NB4 (cell line): ENCODE measurements at regions not wholly inside any gene's neighbourhood (a gene's known extent, or its start where the extent isn't known, plus 50 kb on each side); places are given as distances from the start of the nearest gene placed in this dataset.

Experiments used
- DNase-seq: peaks from one replicate; pipeline ENCODE4 v3.0.0; 2010; ENCODE audit warnings: low read depth
- H3K4me3 ChIP-seq: one replicate; pipeline ENCODE4 v1.5.1; 2011; ENCODE audit warnings: mild to moderate bottlenecking, low read depth, low read length, moderate library complexity
- CTCF ChIP-seq: IDR thresholded peaks from one replicate; pipeline ENCODE4 v1.5.1; 2012; ENCODE audit warnings: low read depth, low read length
- MAX ChIP-seq: IDR thresholded peaks from 2 replicates; pipeline ENCODE4 v1.6.1; 2011; ENCODE audit warnings: low read depth, low read length
- MYC ChIP-seq: IDR thresholded peaks from 2 replicates; pipeline ENCODE4 v1.6.1; 2011; ENCODE audit warnings: low read depth, low read length
- POLR2A ChIP-seq: IDR thresholded peaks from 2 replicates; pipeline ENCODE4 v1.6.1; 2011; ENCODE audit warnings: mild to moderate bottlenecking; ENCODE audit not compliant: insufficient read length; ENCODE audit errors: extremely low read depth

- TF ChIP-seq POLR2A, result no peak
- no peak for TF ChIP-seq MYC
- TF ChIP-seq MAX, result no peak
- TF ChIP-seq CTCF, result no peak
- no peak for DNase-seq
These were observed 516.0 kb upstream of the SPHKAP start for GRCh38 chr2:228697456-228697855.

GRCh38 chr2:228690681-228691080 is 509.2 kb upstream of the SPHKAP start:
- DNase-seq, result no peak
- H3K4me3 ChIP-seq, result no peak overlapping the region
- TF ChIP-seq MYC, result no peak
- TF ChIP-seq POLR2A, result no peak
- no peak for TF ChIP-seq CTCF
- no peak for TF ChIP-seq MAX

More at GRCh38 chr2:228697456-228697855, 516.0 kb upstream of the SPHKAP start:
- H3K4me3 ChIP-seq, result no peak overlapping the region

- DNase-seq, result peak; percentile 40
- TF ChIP-seq CTCF (peak; percentile 7), POLR2A (no peak)
- H3K4me3 ChIP-seq, result no peak overlapping the region
These were observed 507.6 kb upstream of the SPHKAP start for GRCh38 chr2:228689053-228689452.

GRCh38 chr2:228688007-228688645 is 506.6 kb upstream of the SPHKAP start:
- no peak for TF ChIP-seq POLR2A
- TF ChIP-seq CTCF, result no peak
- TF ChIP-seq MAX, result no peak
- TF ChIP-seq MYC, result no peak
- no peak overlapping the region for H3K4me3 ChIP-seq
- DNase-seq, result no peak

- no peak for DNase-seq
These were observed 500.5 kb upstream of the SPHKAP start for GRCh38 chr2:228681979-228682378.

More at GRCh38 chr2:228681979-228682378, 500.5 kb upstream of the SPHKAP start:
- no peak for TF ChIP-seq MYC
- no peak for TF ChIP-seq CTCF
- TF ChIP-seq POLR2A, result no peak
- no peak for TF ChIP-seq MAX
- no peak overlapping the region for H3K4me3 ChIP-seq
